IMR-90 (cell line): ENCODE measurements at regions not wholly inside any gene's neighbourhood (a gene's known extent, or its start where the extent isn't known, plus 50 kb on each side); places are given as distances from the start of the nearest gene placed in this dataset.

Experiments
- CHD1 ChIP-seq: IDR thresholded peaks from 2 replicates; pipeline ENCODE4 v1.6.1; 2012; ENCODE audit warnings: low read depth, low read length, improper control_type of control experiment
- CTCF ChIP-seq: conservative IDR thresholded peaks from 2 replicates; pipeline ENCODE4 v1.5.1; 2012; ENCODE audit warnings: mild to moderate bottlenecking, low read depth, low read length, improper control_type of control experiment
- MAFK ChIP-seq: IDR thresholded peaks from 2 replicates; pipeline ENCODE4 v1.6.1; 2012; ENCODE audit warnings: low read depth, low read length, improper control_type of control experiment
- POLR2A ChIP-seq: IDR thresholded peaks from 2 replicates; pipeline ENCODE4 v1.6.1; 2012; ENCODE audit warnings: mild to moderate bottlenecking, low read depth, low read length
- RAD21 ChIP-seq: IDR thresholded peaks from 2 replicates; pipeline ENCODE4 v1.6.1; 2012; ENCODE audit warnings: low read length, improper control_type of control experiment
- RCOR1 ChIP-seq: IDR thresholded peaks from 2 replicates; pipeline ENCODE4 v1.6.1; 2012; ENCODE audit warnings: mild to moderate bottlenecking, low read length, improper control_type of control experiment; ENCODE audit not compliant: insufficient replicate concordance
- TF ChIP-seq, protein P1 (sequence below): fragments of 150-350 bp; IDR thresholded peaks from 2 replicates; pipeline ENCODE4 v1.6.1; 2017; ENCODE audit warnings: mild to moderate bottlenecking, antibody characterized with exemption, low read length, low read depth
- TF ChIP-seq, protein P2 (sequence below): fragments of 150-350 bp; IDR thresholded peaks from 2 replicates; pipeline ENCODE4 v1.6.1; 2016; ENCODE audit warnings: low read depth, mild to moderate bottlenecking, low read length, moderate library complexity, borderline replicate concordance

- TF ChIP-seq MAFK: no peak
- TF ChIP-seq CHD1: no peak
- TF ChIP-seq CTCF: no peak
- TF ChIP-seq POLR2A: no peak
- TF ChIP-seq RCOR1: no peak
- TF ChIP-seq, protein P1, sequence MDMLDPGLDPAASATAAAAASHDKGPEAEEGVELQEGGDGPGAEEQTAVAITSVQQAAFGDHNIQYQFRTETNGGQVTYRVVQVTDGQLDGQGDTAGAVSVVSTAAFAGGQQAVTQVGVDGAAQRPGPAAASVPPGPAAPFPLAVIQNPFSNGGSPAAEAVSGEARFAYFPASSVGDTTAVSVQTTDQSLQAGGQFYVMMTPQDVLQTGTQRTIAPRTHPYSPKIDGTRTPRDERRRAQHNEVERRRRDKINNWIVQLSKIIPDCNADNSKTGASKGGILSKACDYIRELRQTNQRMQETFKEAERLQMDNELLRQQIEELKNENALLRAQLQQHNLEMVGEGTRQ: no peak
- no peak for TF ChIP-seq RAD21
- TF ChIP-seq, protein P2, sequence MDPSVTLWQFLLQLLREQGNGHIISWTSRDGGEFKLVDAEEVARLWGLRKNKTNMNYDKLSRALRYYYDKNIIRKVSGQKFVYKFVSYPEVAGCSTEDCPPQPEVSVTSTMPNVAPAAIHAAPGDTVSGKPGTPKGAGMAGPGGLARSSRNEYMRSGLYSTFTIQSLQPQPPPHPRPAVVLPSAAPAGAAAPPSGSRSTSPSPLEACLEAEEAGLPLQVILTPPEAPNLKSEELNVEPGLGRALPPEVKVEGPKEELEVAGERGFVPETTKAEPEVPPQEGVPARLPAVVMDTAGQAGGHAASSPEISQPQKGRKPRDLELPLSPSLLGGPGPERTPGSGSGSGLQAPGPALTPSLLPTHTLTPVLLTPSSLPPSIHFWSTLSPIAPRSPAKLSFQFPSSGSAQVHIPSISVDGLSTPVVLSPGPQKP: no peak
These were observed 202.1 kb upstream of the AKR1E2 start for GRCh38 chr10:4623757-4624420.
